Lower leg skin (tissue), 3 donors: ENCODE measurements at regions not wholly inside any gene's neighbourhood (a gene's known extent, or its start where the extent isn't known, plus 50 kb on each side); places are given as distances from the start of the nearest gene placed in this dataset.

Source experiments
- CTCF ChIP-seq, 3 donors: fragments of 450-650 bp; IDR thresholded peaks; one replicate each; pipeline ENCODE4 v1.5.1; 2016; ENCODE audit warnings: antibody characterized with exemption in 3 of 3, mild to moderate bottlenecking in 3 of 3, moderate library complexity in 2 of 3
- POLR2A ChIP-seq, 2 donors: fragments of 450-650 bp; IDR thresholded peaks; one replicate each; pipeline ENCODE4 v1.6.1; 2016 to 2017; ENCODE audit warnings: antibody characterized with exemption in 2 of 2, mild to moderate bottlenecking in 1 of 2, moderate library complexity in 1 of 2

GRCh38 chr4:186780291-186781031 is 56.8 kb upstream of the FAT1 start:
- no peak for TF ChIP-seq POLR2A (IDR thresholded peaks at IDR 0.05)
- no peak for TF ChIP-seq CTCF (IDR thresholded peaks at IDR 0.05)
